ENCODE measurements at regions not wholly inside any gene's neighbourhood (a gene's known extent, or its start where the extent isn't known, plus 50 kb on each side); places are given as distances from the start of the nearest gene placed in this dataset.

- Histone ChIP-seq H3K9ac (ENCODE audit: low read depth, low read length) (no peak overlapping the region), H3K36me3 (ENCODE audit: insufficient read depth, low read length) (no peaks in the 10 kb centered on the region), H3K4me3 (ENCODE audit: low read length) (no peak overlapping the region), H3K4me2 (ENCODE audit: low read length) (no peak overlapping the region), H3K27me3 (ENCODE audit: control insufficient read depth, insufficient read depth, low read length) (no peaks in the 10 kb centered on the region), H3K4me1 (ENCODE audit: control insufficient read depth, insufficient read depth, low read length) (no peaks in the 10 kb centered on the region), H3K9me3 (replicated peaks; ENCODE audit: low read length) (peaks cover 10% of the 10 kb centered on the region)
Observed at GRCh38 chr6:167734662-167735083, 92.0 kb upstream of the AFDN start.

- Histone ChIP-seq H3K27me3 (ENCODE audit: control insufficient read depth, insufficient read depth, low read length) (no peaks in the 10 kb centered on the region), H3K36me3 (ENCODE audit: insufficient read depth, low read length) (no peaks in the 10 kb centered on the region), H3K9me3 (replicated peaks; ENCODE audit: low read length) (peaks cover 10% of the 10 kb centered on the region), H3K4me3 (ENCODE audit: low read length) (no peak overlapping the region), H3K4me1 (ENCODE audit: control insufficient read depth, insufficient read depth, low read length) (no peaks in the 10 kb centered on the region), H3K9ac (ENCODE audit: low read depth, low read length) (no peak overlapping the region), H3K4me2 (ENCODE audit: low read length) (no peak overlapping the region)
Observed at GRCh38 chr6:167735084-167735950, 91.4 kb upstream of the AFDN start.

GRCh38 chr6:167735951-167736288 lies 90.8 kb upstream of the AFDN start:
- no peaks in the 10 kb centered on the region for H3K27me3 ChIP-seq (ENCODE audit: control insufficient read depth, insufficient read depth, low read length)
- no peak overlapping the region for H3K9ac ChIP-seq (ENCODE audit: low read depth, low read length)
- no peak overlapping the region for H3K4me2 ChIP-seq (ENCODE audit: low read length)
- no peaks in the 10 kb centered on the region for H3K36me3 ChIP-seq (ENCODE audit: insufficient read depth, low read length)
- H3K9me3 ChIP-seq (replicated peaks; ENCODE audit: low read length) = peaks cover 10% of the 10 kb centered on the region
- no peaks in the 10 kb centered on the region for H3K4me1 ChIP-seq (ENCODE audit: control insufficient read depth, insufficient read depth, low read length)
- no peak overlapping the region for H3K4me3 ChIP-seq (ENCODE audit: low read length)

DNA sequence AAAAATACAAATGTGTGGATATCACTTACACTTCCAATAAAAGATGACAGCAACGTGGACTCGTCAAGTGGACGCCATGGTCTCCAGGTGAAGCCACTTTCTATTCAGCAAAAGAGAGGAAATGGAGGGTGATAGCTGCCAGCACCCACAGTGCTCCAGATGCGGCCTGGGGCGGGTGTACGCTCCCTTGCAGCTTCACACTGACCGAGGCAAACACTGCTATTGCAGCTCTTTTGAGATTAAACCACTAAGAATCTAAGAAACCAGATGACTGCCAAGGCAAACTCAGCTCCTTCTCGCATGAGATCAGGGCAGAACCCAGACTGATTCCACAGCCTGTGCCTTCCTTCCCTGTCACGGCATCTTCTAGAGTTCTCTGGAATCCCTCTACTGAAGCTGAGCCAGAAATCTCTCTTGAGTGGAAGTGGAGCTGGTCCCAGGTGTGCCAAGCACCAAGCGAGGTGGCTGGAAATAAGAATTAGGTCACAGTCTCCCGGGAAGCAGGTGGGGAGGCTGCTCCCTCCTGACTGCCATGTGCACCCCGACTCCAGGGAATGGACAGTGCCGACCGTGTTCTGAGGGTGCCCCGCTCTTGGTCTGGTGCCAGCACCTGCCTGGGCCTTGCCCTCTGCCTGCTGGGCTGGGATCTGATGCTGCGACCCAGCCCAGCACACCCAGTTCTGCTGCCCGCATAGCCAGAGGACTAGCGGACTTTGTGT lies 90.1 kb upstream of the AFDN start:
- Histone ChIP-seq H3K27me3 (ENCODE audit: control insufficient read depth, insufficient read depth, low read length) (no peaks in the 10 kb centered on the region), H3K4me1 (ENCODE audit: control insufficient read depth, insufficient read depth, low read length) (no peaks in the 10 kb centered on the region), H3K36me3 (ENCODE audit: insufficient read depth, low read length) (no peaks in the 10 kb centered on the region), H3K9ac (ENCODE audit: low read depth, low read length) (no peak overlapping the region), H3K4me3 (ENCODE audit: low read length) (no peak overlapping the region), H3K9me3 (replicated peaks; ENCODE audit: low read length) (peaks cover 6% of the 10 kb centered on the region), H3K4me2 (ENCODE audit: low read length) (no peak overlapping the region)

DNA sequence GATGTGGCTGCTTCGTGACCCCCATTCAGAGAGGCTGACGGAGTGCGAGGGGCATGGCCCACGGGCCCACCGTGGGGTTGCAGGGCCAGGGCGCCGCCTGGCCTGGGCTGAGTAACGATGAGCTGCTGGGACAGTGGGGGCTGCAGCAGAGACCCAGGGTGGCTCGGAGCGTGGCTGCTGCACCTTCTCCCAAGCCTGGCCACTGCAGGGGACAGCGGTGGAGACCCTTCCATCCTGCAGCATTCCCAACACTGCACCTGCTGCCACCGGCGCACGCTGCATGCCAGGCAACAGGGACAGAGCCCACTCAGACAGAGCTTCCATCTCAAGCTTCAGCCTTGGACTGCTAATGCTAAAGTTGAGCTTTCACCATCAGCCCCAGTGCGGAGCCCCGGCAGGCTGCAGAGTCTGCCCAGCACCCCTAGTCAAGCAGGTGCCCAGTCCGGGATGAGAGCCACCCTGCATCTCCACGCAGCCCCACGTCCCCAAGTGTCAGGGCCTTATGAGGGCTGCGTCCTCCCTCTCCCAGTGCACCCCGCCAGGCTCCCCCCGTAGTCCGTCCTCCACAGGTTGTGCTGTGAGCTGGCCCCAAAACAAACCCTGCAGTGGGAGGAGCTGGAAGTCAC lies 89.4 kb upstream of the AFDN start:
- H3K27me3 ChIP-seq (ENCODE audit: control insufficient read depth, insufficient read depth, low read length) = no peaks in the 10 kb centered on the region
- H3K4me3 ChIP-seq (ENCODE audit: low read length) = no peak overlapping the region
- no peak overlapping the region for H3K4me2 ChIP-seq (ENCODE audit: low read length)
- no peaks in the 10 kb centered on the region for H3K4me1 ChIP-seq (ENCODE audit: control insufficient read depth, insufficient read depth, low read length)
- H3K9me3 ChIP-seq (replicated peaks; ENCODE audit: low read length) = peaks cover 6% of the 10 kb centered on the region
- no peaks in the 10 kb centered on the region for H3K36me3 ChIP-seq (ENCODE audit: insufficient read depth, low read length)
- H3K9ac ChIP-seq (ENCODE audit: low read depth, low read length) = no peak overlapping the region

GRCh38 chr6:167738386-167738785 lies 88.3 kb upstream of the AFDN start:
- no peak overlapping the region for H3K4me2 ChIP-seq (ENCODE audit: low read length)
- H3K9me3 ChIP-seq (replicated peaks; ENCODE audit: low read length) = peaks cover 6% of the 10 kb centered on the region
- no peaks in the 10 kb centered on the region for H3K36me3 ChIP-seq (ENCODE audit: insufficient read depth, low read length)
- no peaks in the 10 kb centered on the region for H3K4me1 ChIP-seq (ENCODE audit: control insufficient read depth, insufficient read depth, low read length)
- H3K9ac ChIP-seq (ENCODE audit: low read depth, low read length) = no peak overlapping the region
- no peaks in the 10 kb centered on the region for H3K27me3 ChIP-seq (ENCODE audit: control insufficient read depth, insufficient read depth, low read length)
- no peak overlapping the region for H3K4me3 ChIP-seq (ENCODE audit: low read length)

GRCh38 chr6:167739721-167740475 lies 86.8 kb upstream of the AFDN start:
- Histone ChIP-seq H3K27me3 (ENCODE audit: control insufficient read depth, insufficient read depth, low read length) (no peaks in the 10 kb centered on the region), H3K4me2 (ENCODE audit: low read length) (no peak overlapping the region), H3K36me3 (ENCODE audit: insufficient read depth, low read length) (no peaks in the 10 kb centered on the region), H3K9ac (ENCODE audit: low read depth, low read length) (no peak overlapping the region), H3K4me1 (ENCODE audit: control insufficient read depth, insufficient read depth, low read length) (no peaks in the 10 kb centered on the region), H3K4me3 (ENCODE audit: low read length) (no peak overlapping the region), H3K9me3 (replicated peaks; ENCODE audit: low read length) (peaks cover 7% of the 10 kb centered on the region)

DNA sequence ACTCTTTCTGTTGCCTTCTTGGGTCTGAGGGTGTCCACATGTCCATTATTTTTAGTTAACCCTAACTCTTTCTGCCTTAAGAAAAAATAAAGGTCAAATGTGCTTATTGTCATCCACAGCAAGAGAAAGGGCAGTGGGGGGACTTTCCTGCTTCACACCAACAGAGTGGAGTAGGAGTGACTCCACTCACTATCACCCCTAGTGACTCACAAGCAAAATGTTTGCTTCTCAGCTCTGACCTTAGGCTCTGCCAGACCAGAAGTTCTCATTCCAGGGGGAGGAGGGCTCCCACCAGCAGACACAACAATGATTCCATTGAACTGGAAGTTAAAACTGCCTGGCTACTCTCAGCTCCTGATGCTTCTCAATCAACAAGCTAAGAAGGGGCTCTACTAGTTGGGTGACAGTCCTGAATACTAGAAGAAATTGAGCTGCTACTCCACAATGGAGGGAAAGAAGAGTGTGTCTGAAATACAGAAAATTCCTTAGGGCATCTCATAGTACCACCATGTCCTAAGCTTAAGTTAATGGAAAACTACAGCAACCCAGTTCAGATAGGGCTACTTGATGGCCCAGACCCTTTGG lies 83.9 kb upstream of the AFDN start:
- Histone ChIP-seq H3K9me3 (replicated peaks; ENCODE audit: low read length) (peaks cover 10% of the 10 kb centered on the region), H3K4me3 (ENCODE audit: low read length) (no peak overlapping the region), H3K27me3 (ENCODE audit: control insufficient read depth, insufficient read depth, low read length) (no peaks in the 10 kb centered on the region), H3K36me3 (ENCODE audit: insufficient read depth, low read length) (no peaks in the 10 kb centered on the region), H3K4me1 (ENCODE audit: control insufficient read depth, insufficient read depth, low read length) (no peaks in the 10 kb centered on the region), H3K9ac (ENCODE audit: low read depth, low read length) (no peak overlapping the region), H3K4me2 (ENCODE audit: low read length) (no peak overlapping the region)

DNA sequence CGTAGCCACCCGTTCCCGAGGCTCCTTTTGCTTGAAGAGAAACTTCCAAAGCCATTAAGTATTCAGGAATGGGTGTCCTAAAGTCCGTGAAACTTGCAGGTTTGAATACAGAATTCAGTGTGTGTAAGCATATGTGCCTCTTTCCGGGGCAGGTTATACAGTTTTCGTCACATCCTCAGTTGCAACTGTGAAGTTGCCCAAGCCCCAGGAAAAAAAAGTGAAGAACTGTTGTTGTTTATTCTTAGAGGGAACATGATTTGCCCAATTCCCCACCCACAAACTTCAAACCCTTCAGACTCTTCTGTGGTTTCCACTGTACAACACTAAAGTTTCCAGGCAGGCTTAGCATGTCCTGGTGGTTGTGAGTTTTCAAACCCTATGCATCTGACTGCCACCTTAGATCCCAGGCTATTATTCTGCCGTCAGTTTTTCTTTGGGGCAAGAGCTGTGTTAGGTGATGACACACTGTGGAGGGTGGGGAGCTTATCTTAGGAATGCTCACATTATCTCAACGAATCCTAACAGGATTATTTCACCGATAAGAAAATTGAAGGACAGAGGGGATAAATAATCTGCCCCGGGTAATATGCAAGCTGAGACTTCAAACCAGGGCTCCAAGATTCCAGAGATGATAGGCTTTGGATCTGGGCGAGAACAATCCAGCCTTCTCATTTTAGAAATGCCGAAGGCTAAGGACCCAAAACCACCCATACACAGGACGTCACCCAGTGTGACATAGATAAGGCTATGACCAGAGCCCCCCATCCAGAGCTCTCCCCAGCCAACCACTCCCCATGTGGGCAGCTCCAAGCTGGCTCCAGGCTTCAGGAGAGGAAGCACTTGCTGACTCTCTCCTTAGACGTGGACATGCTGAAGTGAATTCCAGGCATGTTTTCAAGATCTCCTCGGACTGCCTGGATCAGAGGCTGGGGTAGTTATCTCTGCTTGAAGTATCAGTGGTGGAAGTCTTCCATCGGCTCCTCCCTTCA lies 81.7 kb upstream of the AFDN start:
- Histone ChIP-seq H3K27me3 (ENCODE audit: control insufficient read depth, insufficient read depth, low read length) (no peaks in the 10 kb centered on the region), H3K36me3 (ENCODE audit: insufficient read depth, low read length) (no peaks in the 10 kb centered on the region), H3K9ac (ENCODE audit: low read depth, low read length) (no peak overlapping the region), H3K4me3 (ENCODE audit: low read length) (no peak overlapping the region), H3K4me1 (ENCODE audit: control insufficient read depth, insufficient read depth, low read length) (no peaks in the 10 kb centered on the region), H3K9me3 (replicated peaks; ENCODE audit: low read length) (peaks cover 7% of the 10 kb centered on the region), H3K4me2 (ENCODE audit: low read length) (no peak overlapping the region)

DNA sequence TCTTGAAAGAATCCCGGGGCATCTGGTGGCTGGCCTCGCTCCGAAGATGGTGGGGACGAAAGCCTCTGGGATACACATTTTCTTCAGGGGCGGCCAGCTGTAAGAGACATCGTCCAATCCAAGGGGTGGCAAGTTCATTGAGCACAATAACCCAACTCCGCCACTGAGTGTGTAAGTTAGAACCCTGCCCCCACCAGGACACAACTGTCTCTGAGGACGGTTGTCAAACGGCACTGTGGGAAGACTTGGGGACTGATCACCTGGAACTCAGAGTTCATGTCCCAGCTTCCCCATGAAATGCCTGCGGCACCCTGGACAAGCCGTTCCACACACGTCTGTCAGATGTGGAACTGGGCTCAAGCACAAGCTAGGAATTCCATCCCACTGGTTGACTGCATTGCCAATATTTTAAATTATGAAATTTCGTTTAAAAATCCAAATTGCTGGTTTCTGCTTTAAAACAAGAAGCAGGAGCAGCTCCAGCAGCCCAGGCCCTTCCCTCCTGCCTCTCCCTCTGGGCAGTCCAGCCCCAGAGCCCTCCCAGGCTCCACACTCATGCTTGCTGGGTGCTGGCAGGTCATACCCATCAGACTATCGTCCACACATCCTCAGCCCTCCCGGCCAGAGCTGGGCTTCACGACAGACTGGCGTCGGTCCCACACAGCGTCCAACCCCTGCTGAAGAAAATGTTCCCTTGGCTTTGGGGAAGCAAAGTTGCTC lies 80.9 kb upstream of the AFDN start:
- no peaks in the 10 kb centered on the region for H3K27me3 ChIP-seq (ENCODE audit: control insufficient read depth, insufficient read depth, low read length)
- no peaks in the 10 kb centered on the region for H3K4me1 ChIP-seq (ENCODE audit: control insufficient read depth, insufficient read depth, low read length)

More for the DNA sequence above, 80.9 kb upstream of the AFDN start:
- no peak overlapping the region for H3K9ac ChIP-seq (ENCODE audit: low read depth, low read length)
- H3K4me3 ChIP-seq (ENCODE audit: low read length) = no peak overlapping the region
- H3K4me2 ChIP-seq (ENCODE audit: low read length) = no peak overlapping the region
- peaks cover 7% of the 10 kb centered on the region for H3K9me3 ChIP-seq (replicated peaks; ENCODE audit: low read length)
- no peaks in the 10 kb centered on the region for H3K36me3 ChIP-seq (ENCODE audit: insufficient read depth, low read length)
